ENCODE measurements at regions not wholly inside any gene's neighbourhood (a gene's known extent, or its start where the extent isn't known, plus 50 kb on each side); places are given as distances from the start of the nearest gene placed in this dataset.

- peak; percentile 28 for DNase-seq (ENCODE audit: low spot score)
- in situ Hi-C loops (cut with MboI; ENCODE audit: low pct_unique_long_range_greater_than_20kb, low sequenced_read_pairs, unreplicated experiment), result no loop called here
- TF ChIP-seq, protein P1, sequence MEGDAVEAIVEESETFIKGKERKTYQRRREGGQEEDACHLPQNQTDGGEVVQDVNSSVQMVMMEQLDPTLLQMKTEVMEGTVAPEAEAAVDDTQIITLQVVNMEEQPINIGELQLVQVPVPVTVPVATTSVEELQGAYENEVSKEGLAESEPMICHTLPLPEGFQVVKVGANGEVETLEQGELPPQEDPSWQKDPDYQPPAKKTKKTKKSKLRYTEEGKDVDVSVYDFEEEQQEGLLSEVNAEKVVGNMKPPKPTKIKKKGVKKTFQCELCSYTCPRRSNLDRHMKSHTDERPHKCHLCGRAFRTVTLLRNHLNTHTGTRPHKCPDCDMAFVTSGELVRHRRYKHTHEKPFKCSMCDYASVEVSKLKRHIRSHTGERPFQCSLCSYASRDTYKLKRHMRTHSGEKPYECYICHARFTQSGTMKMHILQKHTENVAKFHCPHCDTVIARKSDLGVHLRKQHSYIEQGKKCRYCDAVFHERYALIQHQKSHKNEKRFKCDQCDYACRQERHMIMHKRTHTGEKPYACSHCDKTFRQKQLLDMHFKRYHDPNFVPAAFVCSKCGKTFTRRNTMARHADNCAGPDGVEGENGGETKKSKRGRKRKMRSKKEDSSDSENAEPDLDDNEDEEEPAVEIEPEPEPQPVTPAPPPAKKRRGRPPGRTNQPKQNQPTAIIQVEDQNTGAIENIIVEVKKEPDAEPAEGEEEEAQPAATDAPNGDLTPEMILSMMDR (IDR thresholded peaks at IDR 0.05; ENCODE audit: extremely low read depth, insufficient read depth, missing control alignments), result no peak
Observed at GRCh38 chr7:17071866-17072265, 190.1 kb upstream of the AGR3 start.

DNA sequence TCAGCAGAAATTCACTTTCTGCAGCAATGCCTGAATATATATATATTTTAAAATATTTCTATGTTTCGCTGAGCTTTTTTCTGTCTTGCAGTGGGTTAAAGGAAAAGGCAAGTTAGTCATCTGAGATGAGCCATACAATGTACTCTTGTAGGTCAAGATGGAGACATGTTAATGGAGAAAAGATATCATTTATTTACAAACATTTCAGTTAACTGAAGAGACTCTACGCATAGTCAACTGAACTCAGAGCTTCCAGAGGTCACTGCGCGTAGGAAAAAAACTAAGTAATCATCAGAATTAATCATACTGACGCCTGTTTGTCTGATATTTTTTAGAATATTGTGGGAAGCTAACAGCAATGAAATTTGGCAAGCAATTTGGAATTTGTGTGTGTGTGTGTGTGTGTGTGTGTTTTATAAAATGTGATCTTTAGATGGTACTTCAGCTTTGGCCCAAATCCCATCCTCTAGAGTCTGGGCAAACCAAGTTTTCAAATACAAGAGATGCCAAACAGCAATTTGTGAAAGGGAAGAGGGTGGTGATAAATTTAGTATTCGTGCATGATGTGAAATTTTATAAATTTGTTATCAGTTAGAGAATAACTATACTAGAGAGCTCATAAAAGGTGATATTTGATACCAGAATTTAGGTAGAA, 193.9 kb upstream of the AGR3 start:
- TF ChIP-seq, protein P1 (IDR thresholded peaks at IDR 0.05; ENCODE audit: extremely low read depth, insufficient read depth, missing control alignments), result no peak
- in situ Hi-C loops (cut with MboI; ENCODE audit: low pct_unique_long_range_greater_than_20kb, low sequenced_read_pairs, unreplicated experiment), result no loop called here
- DNase-seq (ENCODE audit: low spot score), result no peak

DNA sequence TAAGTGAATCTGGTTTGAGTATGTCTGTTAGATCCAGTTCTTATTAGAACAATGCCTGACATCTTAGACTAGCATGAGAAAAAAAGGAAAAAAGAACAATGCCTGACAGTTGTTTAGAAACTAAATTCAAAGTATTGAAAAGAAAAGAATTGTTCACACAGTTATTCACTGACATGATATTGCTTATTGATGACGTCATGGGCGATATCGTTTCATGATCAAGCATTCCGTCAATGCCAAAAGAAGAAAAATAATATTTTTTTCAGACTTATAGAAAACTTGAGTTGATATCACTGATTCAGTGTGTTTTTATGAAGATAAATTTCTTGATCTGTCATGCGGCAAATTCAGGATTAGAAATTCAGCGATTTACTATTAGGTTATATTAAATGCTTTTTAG, 196.5 kb upstream of the AGR3 start:
- in situ Hi-C loops (cut with MboI; ENCODE audit: low pct_unique_long_range_greater_than_20kb, low sequenced_read_pairs, unreplicated experiment), result no loop called here
- no peak for DNase-seq (ENCODE audit: low spot score)
- TF ChIP-seq, protein P1 (IDR thresholded peaks at IDR 0.05; ENCODE audit: extremely low read depth, insufficient read depth, missing control alignments), result no peak

- in situ Hi-C loops (cut with MboI; ENCODE audit: low pct_unique_long_range_greater_than_20kb, low sequenced_read_pairs, unreplicated experiment), result no loop called here
Observed at GRCh38 chr7:17083392-17084165, 201.8 kb upstream of the AGR3 start.

DNA sequence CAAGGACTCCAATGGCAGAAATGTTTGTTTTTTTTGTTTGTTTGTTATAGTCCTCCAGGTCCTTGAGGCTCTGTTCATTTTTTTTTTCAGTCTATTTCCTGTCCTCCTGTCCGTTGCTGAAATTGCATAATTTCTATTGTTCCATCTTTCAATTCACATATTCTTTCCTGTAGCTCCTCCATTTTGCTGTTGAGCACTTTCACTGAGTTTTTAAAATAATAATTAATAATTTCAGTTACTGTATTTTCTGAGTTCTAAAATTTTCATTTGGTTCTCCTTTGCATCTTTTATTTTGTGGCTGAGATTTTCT, 202.3 kb upstream of the AGR3 start:
- TF ChIP-seq, protein P1 (IDR thresholded peaks at IDR 0.05; ENCODE audit: extremely low read depth, insufficient read depth, missing control alignments), result no peak
- DNase-seq (ENCODE audit: low spot score), result no peak
- in situ Hi-C loops (cut with MboI; ENCODE audit: low pct_unique_long_range_greater_than_20kb, low sequenced_read_pairs, unreplicated experiment), result no loop called here

More at GRCh38 chr7:17083392-17084165, 201.8 kb upstream of the AGR3 start:
- TF ChIP-seq, protein P1 (IDR thresholded peaks at IDR 0.05; ENCODE audit: extremely low read depth, insufficient read depth, missing control alignments), result no peak
- no peak for DNase-seq (ENCODE audit: low spot score)

- in situ Hi-C loops (cut with MboI; ENCODE audit: low pct_unique_long_range_greater_than_20kb, low sequenced_read_pairs, unreplicated experiment), result no loop called here
- TF ChIP-seq, protein P1 (IDR thresholded peaks at IDR 0.05; ENCODE audit: extremely low read depth, insufficient read depth, missing control alignments), result no peak
- no peak for DNase-seq (ENCODE audit: low spot score)
Observed at GRCh38 chr7:17085186-17085585, 203.4 kb upstream of the AGR3 start.

Measured in GM13977 (cell line).